Upper lobe of left lung (tissue), 4 donors: ENCODE measurements at regions not wholly inside any gene's neighbourhood (a gene's known extent, or its start where the extent isn't known, plus 50 kb on each side); places are given as distances from the start of the nearest gene placed in this dataset.

Experiments used
- CTCF ChIP-seq, 6 experiments: fragments of 450-650 bp in 4 of 6; fragments of 200-600 bp in 2 of 6; sonication (generic) in 2 of 6; IDR thresholded peaks; one replicate each; pipeline ENCODE4 v1.5.1; 2016 to 2019; ENCODE audit warnings: antibody characterized with exemption in 6 of 6
- EP300 ChIP-seq, 4 donors: sonication (generic); formaldehyde crosslinking; IDR thresholded peaks; one replicate each; pipeline ENCODE4 v1.5.1; 2017; ENCODE audit warnings: antibody characterized with exemption in 4 of 4, control low read depth in 2 of 4

- TF ChIP-seq CTCF (IDR thresholded peaks at IDR 0.05) (no peak), EP300 (IDR thresholded peaks at IDR 0.05) (no peak)
These were observed 353.4 kb upstream of the JAG1 start for GRCh38 chr20:11027224-11027623.
